ENCODE measurements at regions not wholly inside any gene's neighbourhood (a gene's known extent, or its start where the extent isn't known, plus 50 kb on each side); places are given as distances from the start of the nearest gene placed in this dataset.

DNA sequence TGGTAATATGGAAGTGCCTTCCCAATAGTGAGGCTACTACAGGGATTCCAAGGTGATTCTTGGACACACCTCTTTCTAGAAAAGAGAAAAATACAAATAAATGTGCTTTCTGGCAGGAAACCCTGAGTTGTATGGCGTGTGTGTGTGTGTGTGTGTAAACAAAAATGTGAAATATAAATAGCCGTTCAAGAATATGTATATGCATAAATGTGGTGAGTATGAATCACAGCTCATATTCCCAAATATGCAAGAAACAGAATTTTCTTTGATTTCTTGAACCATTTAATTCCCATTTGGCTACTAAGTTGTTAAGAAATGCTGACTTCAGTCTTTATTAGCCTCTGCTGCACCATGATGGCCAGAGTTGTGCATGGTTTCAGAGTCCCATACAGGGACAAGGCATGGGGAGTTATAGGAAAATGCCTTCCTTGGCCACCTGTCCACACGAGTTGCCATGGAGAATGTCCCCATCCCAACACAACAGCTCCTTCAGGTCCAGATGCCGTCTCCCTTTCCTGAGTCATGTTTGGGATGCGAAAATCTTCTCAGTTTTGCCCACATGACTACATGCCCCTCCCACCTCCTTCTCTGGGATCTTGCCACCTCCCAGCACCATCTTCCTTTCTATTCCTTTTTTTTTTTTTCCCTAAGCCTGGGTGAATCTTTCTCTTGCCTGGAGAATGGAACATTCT is 312.4 kb upstream of the ECI2 start:
- TF ChIP-seq, protein P1, sequence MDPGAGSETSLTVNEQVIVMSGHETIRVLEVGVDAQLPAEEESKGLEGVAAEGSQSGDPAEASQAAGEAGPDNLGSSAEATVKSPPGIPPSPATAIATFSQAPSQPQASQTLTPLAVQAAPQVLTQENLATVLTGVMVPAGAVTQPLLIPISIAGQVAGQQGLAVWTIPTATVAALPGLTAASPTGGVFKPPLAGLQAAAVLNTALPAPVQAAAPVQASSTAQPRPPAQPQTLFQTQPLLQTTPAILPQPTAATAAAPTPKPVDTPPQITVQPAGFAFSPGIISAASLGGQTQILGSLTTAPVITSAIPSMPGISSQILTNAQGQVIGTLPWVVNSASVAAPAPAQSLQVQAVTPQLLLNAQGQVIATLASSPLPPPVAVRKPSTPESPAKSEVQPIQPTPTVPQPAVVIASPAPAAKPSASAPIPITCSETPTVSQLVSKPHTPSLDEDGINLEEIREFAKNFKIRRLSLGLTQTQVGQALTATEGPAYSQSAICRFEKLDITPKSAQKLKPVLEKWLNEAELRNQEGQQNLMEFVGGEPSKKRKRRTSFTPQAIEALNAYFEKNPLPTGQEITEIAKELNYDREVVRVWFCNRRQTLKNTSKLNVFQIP (CRISPR knock-in tag; IDR thresholded peaks at IDR 0.05; ENCODE audit: borderline replicate concordance, low read depth) = no peak
- TF ChIP-seq, protein P2, sequence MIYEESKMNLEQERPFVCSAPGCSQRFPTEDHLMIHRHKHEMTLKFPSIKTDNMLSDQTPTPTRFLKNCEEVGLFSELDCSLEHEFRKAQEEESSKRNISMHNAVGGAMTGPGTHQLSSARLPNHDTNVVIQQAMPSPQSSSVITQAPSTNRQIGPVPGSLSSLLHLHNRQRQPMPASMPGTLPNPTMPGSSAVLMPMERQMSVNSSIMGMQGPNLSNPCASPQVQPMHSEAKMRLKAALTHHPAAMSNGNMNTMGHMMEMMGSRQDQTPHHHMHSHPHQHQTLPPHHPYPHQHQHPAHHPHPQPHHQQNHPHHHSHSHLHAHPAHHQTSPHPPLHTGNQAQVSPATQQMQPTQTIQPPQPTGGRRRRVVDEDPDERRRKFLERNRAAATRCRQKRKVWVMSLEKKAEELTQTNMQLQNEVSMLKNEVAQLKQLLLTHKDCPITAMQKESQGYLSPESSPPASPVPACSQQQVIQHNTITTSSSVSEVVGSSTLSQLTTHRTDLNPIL (CRISPR knock-in tag; IDR thresholded peaks at IDR 0.05; ENCODE audit: low read depth) = no peak
- TF ChIP-seq TOX (CRISPR knock-in tag; IDR thresholded peaks at IDR 0.05; ENCODE audit: borderline replicate concordance) = no peak

Measured in SK-N-SH treated with all-trans-retinoic acid at 6 μM for 48 hours (cell line).